ENCODE measurements at regions not wholly inside any gene's neighbourhood (a gene's known extent, or its start where the extent isn't known, plus 50 kb on each side); places are given as distances from the start of the nearest gene placed in this dataset.
"Not testable (repeated sequence)": the region's sequence is repeated elsewhere in the genome, so short reads cannot be mapped to it uniquely, and the experiment has no call there.

DNA sequence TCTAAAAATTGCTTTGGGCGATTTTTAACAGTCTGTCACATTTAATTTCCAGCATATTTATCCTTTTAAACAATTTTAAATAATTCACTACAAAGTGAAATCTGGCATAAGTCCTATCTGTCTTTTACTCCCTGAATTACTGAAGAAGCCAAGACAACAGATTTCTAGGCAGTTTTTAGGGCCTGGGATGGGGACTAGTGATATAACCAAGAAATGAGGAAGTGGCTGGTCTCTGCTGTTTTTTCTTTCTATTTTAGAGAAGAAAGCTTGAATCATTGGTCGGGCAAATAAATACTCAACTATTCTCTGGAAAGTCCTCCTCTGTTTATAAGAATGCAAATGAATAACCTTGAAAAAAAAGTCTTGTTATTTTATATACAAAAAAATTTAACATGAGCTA is 79.7 kb upstream of the SSBP2 start:
- DNase-seq (ENCODE audit: extremely low read depth in 1 of 2, low read depth in 1 of 2): no peak

DNA sequence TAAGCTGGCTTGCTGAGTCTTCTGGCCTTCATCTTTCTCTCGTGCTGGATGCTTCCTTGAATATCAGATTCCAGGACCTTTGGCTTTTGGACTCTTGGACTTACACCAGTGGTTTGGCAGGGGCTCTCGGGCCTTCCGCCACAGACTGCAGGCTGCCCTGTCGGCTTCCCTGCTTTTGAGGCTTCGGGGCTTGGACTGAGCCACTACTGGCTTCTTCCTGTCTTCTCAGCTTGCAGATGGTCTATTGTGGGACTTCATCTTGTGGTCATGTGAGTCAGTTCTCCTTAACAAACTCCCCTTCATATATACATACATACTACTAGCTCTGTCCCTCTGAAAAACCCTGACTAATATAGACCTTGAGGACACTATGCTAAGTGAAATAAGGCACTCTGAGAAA is 78.3 kb upstream of the SSBP2 start:
- no peak for DNase-seq (ENCODE audit: extremely low read depth in 1 of 2, low read depth in 1 of 2)

DNA sequence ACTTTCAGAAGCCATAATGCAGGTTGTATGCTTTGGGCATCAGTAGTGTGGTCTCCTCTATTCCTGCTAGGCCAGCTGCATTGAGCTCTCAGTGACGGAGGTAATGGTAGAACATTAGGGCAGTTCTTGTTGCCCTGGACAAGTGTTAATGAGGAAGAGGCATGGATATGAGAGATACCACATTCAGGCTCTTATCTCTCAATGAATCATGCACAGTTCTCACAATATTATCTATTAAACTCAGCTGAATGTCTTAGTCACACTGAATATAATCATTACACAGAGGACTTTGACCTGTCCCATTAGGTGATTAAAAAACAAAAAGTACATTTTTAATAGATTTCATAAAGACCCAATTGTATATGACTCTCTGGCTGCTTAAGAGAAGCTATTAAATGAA is 76.6 kb upstream of the SSBP2 start:
- DNase-seq (ENCODE audit: extremely low read depth in 1 of 2, low read depth in 1 of 2): no peak

DNA sequence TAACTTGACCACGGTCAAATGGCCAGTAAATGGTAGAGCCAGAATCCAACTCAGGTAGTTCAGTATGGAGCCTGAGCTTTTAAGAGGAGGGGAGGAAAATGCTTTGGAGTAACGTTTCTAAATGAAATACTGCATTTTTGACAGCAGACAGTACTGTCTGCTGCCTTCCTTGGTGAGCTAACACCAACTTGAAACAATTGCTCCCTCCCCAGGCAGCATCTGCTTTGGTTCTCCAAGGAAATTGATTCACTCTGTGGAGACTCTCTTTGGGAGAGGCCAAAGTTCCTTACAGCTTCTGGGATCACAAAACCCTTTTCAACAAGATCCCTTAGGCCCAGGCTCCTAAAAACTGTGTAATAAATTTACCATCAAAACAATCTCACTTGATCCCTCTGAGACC is 75.2 kb upstream of the SSBP2 start:
- DNase-seq (ENCODE audit: extremely low read depth in 1 of 2, low read depth in 1 of 2): no peak

DNA sequence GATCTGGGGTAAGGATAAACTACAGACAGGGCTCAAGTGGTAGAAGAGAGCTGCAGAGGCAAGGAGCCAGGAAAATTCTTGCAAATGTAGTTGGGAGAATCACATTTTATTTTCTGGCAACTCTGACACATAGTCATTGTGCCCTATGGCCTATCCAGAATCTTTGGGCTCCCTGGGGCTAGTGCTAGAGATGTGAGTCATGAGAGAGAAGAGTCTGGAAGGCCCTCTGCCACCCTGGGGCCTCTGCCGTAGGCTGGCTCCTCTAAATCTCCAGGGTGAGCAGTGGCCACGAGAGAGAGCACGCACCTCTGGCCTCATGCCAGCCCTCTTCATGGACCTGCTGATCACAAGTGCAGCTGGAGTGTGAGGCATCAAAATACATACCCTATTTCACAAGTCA is 74.3 kb upstream of the SSBP2 start:
- DNase-seq (ENCODE audit: extremely low read depth in 1 of 2, low read depth in 1 of 2): no peak

DNA sequence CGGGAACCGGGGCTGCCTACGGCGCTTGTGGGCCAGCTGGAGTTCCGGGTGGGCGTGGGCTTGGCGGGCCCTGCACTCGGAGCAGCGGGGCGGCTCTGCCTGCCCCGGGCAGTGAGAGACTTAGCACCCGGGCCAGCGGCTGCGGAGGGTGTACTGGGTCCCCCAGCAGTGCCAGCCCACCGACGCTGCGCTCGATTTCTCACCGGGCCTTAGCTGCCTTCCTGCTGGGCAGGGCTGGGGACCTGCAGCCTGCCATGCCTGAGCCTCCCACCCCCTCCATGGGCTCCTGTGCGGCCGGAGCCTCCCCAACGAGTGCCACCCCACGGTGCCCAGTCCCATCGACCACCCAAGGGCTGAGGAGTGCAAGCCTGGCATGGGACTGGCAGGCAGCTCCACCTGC is 72.8 kb upstream of the SSBP2 start:
- not testable (repeated sequence) for DNase-seq (ENCODE audit: extremely low read depth in 1 of 2, low read depth in 1 of 2)

DNA sequence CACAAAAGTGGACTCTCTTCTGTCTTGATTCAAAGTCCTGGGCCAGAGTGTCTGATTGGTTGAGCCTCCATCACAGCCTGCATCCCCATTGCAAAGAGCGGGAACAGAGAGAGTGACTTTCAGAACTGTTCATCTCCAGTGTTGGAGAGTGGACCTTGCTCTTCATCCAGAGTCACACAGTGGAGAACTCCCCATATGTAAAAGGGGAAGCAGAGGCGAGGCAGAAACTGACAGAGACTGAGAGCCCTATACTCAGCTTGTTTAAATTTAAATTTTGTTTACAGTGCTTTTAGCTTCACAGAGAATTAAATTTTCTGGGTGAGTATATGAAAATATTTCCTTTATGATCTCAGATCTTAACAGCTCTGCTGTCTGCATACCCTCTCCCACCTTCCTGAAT is 70.0 kb upstream of the SSBP2 start:
- DNase-seq (ENCODE audit: extremely low read depth in 1 of 2, low read depth in 1 of 2): no peak

DNA sequence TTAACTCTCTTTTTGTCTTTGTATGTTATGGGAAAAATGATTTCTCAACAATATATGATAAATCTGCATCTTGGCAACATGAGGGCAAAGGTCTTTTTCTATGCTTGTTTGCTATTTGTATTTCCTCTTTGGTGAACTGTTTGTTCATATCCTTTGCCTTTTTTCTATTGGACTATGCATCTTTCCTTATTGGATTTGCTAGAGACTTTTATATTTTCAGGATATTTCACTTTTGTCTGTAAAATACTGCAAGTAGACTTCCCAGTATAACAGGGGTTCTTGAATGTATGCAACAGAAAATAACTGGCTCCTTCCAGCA is 69.4 kb upstream of the SSBP2 start:
- DNase-seq (ENCODE audit: extremely low read depth in 1 of 2, low read depth in 1 of 2): no peak

DNA sequence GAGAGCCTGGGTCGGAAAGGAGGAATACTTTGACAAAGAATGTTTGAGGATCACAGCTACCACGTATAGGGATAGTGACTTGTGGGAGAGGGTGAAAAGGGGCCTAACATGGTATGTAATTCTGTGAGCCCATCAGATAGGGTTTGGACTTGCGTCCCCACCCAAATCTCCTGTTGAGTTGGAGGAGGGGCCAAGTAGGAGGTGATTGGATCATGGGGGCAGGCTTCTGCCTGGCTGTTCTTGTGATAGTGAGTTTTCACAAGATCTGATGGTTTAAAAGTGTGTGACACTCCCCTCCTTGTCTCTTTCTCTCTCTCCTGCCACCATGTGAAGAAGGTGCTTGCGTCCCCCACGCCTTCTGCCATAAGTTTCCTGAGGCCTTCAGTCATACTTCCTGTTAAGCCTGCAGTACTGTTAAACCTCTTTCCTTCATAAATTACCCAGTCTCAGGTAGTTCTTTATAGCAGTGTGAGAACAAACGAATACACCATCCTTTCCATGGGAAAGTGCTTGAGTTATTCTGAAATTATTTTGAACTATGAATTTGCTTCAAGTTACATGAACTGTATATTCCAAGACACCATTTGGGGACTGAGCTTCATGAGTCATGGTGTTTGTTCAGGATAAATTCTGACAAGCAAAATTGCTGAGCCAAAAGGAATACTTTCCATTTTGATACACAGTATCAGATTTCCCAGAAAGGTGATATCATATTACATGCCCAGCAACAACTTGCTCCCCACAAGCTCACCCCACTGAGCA is 68.8 kb upstream of the SSBP2 start:
- no peak for DNase-seq (ENCODE audit: extremely low read depth in 1 of 2, low read depth in 1 of 2)

DNA sequence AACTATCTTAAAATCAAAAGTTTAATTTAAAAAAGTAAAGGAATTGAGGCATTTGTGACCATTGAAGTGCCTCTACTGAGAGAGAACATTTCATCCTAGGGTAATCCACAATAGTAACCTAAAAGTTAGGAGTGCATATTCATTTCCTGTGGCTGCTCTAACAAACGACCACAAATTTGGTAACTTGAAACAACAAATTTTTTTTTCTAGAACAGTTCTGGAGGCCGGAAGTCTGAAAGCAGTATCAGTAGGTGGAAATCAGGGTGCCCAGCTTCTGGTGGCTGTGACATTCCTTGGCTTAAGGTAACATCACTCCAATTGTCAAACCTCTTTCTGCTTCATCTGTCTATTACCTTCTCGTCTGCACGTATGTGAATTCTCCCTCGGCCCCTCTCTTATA is 67.1 kb upstream of the SSBP2 start:
- no peak for DNase-seq (ENCODE audit: extremely low read depth in 1 of 2, low read depth in 1 of 2)

DNA sequence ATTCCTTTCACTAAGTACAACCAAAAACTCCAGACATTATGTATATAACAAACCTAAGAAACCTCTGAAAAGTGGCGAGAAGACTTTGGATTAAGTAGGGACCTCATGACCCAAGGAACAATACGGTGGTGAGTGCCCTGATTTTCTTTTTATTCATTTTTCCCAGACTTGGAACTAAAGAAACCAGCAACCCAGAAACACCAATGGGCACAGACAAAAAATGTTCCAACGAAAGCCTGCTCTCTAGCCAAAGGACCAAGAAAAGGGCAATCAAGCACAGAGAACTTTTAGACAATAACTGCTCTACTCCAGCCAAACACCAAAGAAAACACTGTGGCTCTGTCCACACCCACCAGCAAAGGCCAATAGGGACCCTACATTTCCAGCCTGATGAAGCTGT is 66.2 kb upstream of the SSBP2 start:
- DNase-seq (ENCODE audit: extremely low read depth in 1 of 2, low read depth in 1 of 2): no peak

DNA sequence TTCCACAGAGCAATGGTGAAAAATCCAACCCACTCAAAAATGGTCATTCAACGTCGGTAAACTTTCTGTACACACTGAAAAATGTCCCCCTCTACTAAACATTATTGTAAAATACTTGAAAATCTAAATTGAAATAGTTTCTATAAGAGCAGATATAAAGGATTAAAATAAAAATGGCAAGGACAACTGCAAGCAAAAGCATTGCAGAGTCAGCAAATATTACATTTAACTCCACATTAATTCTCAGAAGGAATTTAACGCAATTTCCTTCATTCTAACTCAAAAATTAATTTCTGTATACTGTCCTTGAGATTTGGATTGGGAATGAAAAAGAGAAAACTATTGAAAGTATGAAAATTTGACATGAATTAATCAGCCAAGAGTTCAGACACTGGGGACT is 64.4 kb upstream of the SSBP2 start:
- no peak for DNase-seq (ENCODE audit: extremely low read depth in 1 of 2, low read depth in 1 of 2)

DNA sequence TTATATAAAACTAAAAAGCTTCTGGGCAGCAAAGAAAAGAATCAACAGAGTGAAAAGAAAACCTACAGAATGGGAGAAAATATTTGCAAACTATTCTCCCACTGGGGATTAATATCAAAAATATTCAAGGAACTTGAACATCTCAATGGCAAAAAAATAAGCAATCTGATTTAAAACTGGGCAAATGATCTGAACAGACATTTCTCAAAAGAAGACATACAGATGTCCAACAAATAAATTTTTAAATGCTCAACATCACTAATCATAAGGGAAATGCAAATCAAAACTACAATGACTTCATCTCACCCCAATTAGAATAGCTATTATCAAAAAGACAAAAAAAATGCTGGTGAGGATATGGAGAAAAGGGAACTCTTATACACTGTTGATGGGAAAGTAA is 57.2 kb upstream of the SSBP2 start:
- no peak for DNase-seq (ENCODE audit: extremely low read depth in 1 of 2, low read depth in 1 of 2)

DNA sequence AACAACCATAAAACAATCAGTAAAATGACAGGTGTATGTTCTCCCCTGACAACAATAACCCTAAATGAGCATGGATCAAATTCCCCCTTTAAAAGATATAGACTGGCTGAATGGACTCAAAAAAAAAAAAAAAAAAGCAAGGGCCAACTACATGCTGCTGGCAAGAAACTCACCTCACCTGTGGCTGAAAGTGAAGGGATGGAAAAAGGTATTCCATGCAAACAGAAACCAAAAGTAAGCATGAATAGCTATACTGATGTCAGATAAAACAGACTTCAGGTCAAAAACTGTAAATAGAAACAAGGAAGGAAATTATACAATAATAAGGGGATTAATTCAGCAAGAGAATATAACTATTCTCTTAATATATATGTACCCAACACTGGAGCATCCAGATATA is 54.2 kb upstream of the SSBP2 start:
- no peak for DNase-seq (ENCODE audit: extremely low read depth in 1 of 2, low read depth in 1 of 2)

DNA sequence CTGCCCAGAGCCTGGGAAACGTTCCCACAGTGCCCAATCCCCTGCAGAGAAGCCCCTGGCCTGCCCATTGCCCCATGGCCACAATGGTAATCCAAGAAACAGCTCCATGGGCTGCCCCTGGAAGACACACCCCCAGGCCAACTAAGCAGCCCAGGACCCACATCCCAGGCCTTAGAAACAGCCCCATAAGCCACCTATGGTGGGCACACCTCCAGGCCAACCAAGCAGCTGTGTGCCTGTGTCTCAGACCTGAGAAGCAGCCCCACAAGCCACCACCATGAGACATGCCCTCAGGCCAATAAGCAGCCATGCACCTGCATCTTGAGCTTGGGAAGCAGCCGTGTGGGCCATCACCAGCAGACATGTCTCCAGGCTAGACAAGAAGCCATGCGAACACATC is 52.9 kb upstream of the SSBP2 start:
- DNase-seq (ENCODE audit: extremely low read depth in 1 of 2, low read depth in 1 of 2): no peak

DNA sequence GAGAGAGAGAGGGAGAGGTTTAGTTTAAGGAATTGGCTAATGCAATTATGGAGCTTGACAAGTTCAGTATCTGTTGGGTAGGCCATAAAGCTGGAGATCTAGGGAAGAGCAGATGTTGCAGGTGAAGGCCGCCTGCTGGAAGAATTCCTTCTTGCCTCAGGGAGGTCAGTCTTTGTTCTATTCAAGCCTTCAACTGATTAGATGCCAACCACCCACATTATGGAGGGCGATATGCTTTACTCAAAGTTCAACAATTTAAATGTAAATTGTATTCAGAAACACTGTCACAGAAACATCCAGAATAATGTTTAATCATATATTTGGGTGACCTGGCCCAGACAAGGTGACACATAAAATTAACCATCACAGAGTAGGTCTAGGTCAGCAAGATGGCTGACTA is 51.7 kb upstream of the SSBP2 start:
- no peak for DNase-seq (ENCODE audit: extremely low read depth in 1 of 2, low read depth in 1 of 2)

DNA sequence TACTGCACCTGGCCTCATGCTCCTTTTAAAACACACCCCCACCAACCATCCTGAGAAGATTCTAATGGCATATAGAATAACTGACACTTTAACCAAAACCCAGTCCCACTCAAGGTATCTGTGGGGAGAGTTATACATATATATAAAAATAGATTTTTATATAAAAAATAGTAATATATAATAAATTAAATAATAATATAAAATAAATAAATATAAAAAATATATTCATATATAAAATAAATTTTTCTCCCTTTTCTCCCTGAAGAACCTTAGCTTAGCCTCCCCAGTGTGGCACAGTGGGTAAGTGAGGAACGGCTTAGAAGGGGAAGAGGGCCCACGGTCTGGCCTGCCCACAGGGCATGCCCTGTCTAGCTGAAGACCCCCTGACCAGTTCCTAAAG is 51.1 kb upstream of the SSBP2 start:
- no peak for DNase-seq (ENCODE audit: extremely low read depth in 1 of 2, low read depth in 1 of 2)

DNA sequence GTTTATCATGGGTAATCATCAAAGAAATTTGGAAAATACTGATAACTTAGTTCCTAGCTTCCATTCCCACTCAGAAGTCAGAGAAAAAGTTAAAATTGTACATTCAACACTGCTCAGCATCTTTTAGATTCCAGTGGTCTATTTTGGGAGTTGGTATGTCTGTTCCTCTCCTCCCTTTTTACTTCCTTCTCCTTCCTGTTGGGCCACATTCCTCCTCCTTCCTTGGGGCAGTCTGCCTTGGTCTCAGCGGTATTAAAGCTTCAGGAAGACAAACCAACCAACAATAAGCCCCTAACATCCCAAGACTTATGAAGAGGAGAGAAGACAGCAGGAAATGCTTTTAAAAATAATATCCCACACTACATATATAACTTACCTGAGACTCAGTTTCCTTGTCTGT is 49.9 kb upstream of the SSBP2 start:
- DNase-seq (ENCODE audit: extremely low read depth in 1 of 2, low read depth in 1 of 2): no peak

All from stimulated activated CD8-positive, alpha-beta memory T cell treated with anti-CD3 and anti-CD28 coated beads, Interleukin-7, amount 100 ng/mL, for 48 hours (primary cell).